Brain microvascular endothelial cell (primary cell): ENCODE measurements at regions not wholly inside any gene's neighbourhood (a gene's known extent, or its start where the extent isn't known, plus 50 kb on each side); places are given as distances from the start of the nearest gene placed in this dataset.

ENCODE experiments used
- DNase-seq: peaks from one replicate; pipeline ENCODE4 v3.0.0-alpha.2; 2020
- H3K27ac ChIP-seq: fragments of 250-450 bp; sonication (Bioruptor Pico); 2 replicates; pipeline ENCODE4 v1.5.1; 2020; ENCODE audit warnings: mild to moderate bottlenecking, moderate library complexity
- H3K27me3 ChIP-seq: fragments of 250-450 bp; sonication (Bioruptor Pico); replicated peaks from 2 replicates; pipeline ENCODE4 v1.5.1; 2020; ENCODE audit warnings: mild to moderate bottlenecking
- H3K36me3 ChIP-seq: fragments of 250-450 bp; sonication (Bioruptor Pico); replicated peaks from 2 replicates; pipeline ENCODE4 v1.5.1; 2020; ENCODE audit warnings: mild to moderate bottlenecking
- H3K4me3 ChIP-seq: 2 replicates; pipeline ENCODE4 v1.5.1; 2011; ENCODE audit warnings: low read depth, mild to moderate bottlenecking, control low read depth, low read length, moderate library complexity
- in situ Hi-C: cut with HindIII; loops from 2 replicates; pipeline ENCODE4 v1.10.0; 2017; ENCODE audit warnings: low sequenced_read_pairs, low pct_ligation_motif_present
- TF ChIP-seq, protein P1 (sequence below): IDR thresholded peaks from 2 replicates; pipeline ENCODE4 v1.5.1; 2011; ENCODE audit warnings: low read depth, mild to moderate bottlenecking, moderate library complexity, low read length, control low read depth, inconsistent platforms; ENCODE audit errors: missing control alignments

DNA sequence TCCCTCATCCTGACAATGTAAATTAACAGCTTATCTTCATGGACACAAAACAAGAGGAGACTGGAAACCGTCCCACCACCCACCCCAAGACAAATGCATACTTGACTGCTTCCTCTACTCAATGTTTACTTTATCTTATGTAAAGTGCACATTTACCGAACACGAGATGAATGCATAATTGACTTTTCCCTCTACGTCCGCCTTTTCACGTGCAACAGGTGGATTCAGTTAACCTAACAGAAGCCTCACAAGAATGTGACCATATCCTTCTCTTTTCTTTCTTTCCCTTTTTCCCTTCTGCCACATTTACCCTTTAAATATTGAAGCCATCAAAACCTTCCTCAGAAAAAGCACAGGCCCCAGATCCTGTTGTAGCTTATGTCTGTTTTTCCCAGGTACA, 468.0 kb downstream of the UQCRFS1 start:
- in situ Hi-C loops: no loop called here
- TF ChIP-seq, protein P1, sequence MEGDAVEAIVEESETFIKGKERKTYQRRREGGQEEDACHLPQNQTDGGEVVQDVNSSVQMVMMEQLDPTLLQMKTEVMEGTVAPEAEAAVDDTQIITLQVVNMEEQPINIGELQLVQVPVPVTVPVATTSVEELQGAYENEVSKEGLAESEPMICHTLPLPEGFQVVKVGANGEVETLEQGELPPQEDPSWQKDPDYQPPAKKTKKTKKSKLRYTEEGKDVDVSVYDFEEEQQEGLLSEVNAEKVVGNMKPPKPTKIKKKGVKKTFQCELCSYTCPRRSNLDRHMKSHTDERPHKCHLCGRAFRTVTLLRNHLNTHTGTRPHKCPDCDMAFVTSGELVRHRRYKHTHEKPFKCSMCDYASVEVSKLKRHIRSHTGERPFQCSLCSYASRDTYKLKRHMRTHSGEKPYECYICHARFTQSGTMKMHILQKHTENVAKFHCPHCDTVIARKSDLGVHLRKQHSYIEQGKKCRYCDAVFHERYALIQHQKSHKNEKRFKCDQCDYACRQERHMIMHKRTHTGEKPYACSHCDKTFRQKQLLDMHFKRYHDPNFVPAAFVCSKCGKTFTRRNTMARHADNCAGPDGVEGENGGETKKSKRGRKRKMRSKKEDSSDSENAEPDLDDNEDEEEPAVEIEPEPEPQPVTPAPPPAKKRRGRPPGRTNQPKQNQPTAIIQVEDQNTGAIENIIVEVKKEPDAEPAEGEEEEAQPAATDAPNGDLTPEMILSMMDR: no peak

DNA sequence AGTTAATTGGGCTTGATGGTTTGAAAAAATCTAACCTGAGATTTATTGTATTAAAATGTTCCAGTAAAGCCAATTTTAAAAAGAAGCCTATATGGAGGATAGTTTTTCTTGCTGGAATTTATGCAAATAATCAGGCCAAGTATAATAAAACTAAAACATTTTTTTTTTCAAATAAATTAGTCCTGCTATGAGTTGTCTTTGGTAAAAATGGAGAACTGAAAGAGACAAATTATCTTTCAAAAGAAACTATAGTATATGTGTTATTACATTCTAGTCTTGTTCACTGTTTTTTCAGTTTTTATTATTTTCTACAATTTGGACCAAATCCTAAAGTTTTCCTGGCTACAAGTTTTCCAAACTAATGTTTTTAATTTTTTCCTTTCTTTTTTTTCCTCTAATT, 468.9 kb downstream of the UQCRFS1 start:
- in situ Hi-C loops: no loop called here
- no peak for DNase-seq
- Histone ChIP-seq H3K27me3 (no peaks in the 10 kb centered on the region), H3K27ac (no peak overlapping the region), H3K36me3 (no peaks in the 10 kb centered on the region), H3K4me3 (no peak overlapping the region)
- TF ChIP-seq, protein P1: no peak

More for the DNA sequence above, 468.0 kb downstream of the UQCRFS1 start:
- no peaks in the 10 kb centered on the region for H3K27me3 ChIP-seq
- no peak overlapping the region for H3K4me3 ChIP-seq
- H3K27ac ChIP-seq: no peak overlapping the region
- no peak for DNase-seq
- no peaks in the 10 kb centered on the region for H3K36me3 ChIP-seq

GRCh38 chr19:28737021-28737895, 475.7 kb downstream of the UQCRFS1 start:
- Histone ChIP-seq H3K36me3 (no peaks in the 10 kb centered on the region), H3K27ac (no peak overlapping the region), H3K27me3 (no peaks in the 10 kb centered on the region), H3K4me3 (no peak overlapping the region)
- TF ChIP-seq, protein P1: peak; percentile 56
- in situ Hi-C loops: no loop called here
- DNase-seq: peak; percentile 24

DNA sequence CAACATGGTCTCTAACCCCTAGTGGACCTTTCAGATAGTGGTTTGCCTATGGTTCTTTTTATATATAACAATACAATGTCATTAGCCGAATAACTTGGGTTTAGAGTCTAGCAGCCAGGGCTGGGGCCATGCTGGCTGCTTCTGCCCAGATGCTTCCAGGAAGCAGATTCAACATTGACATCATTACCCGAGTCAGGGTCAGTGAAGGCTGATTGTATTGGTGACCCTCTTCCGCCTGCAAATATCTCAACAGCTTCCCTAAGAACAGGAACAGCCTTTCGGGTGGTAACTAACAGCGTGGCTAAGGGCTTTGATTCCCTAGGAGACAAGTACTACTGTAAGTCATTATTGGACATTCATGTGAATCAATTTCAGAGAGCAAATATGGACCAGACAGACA, 476.4 kb downstream of the UQCRFS1 start:
- H3K4me3 ChIP-seq: no peak overlapping the region
- H3K27ac ChIP-seq: no peak overlapping the region
- no peak for DNase-seq
- TF ChIP-seq, protein P1: no peak
- H3K36me3 ChIP-seq: no peaks in the 10 kb centered on the region
- H3K27me3 ChIP-seq: no peaks in the 10 kb centered on the region
- in situ Hi-C loops: no loop called here

DNA sequence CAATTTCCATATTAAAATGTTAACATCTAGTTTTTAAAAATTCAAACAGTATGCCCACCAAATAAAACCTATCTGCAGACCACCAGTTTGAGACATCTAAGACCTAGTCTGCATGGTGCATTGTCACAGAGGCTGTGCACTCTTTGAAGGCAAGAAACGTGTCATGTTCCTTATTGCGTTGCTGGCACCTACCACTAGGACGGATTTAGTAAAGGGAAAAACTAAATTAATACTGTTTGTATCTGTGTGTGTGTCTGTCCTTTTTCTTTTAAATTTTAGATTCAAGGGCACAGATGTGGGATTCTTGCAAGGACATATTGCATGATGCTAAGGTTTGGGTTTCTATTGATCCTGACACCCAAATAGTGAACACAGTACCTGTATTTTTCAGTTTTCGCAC, 481.4 kb downstream of the UQCRFS1 start:
- Histone ChIP-seq H3K27me3 (no peaks in the 10 kb centered on the region), H3K36me3 (no peaks in the 10 kb centered on the region), H3K4me3 (no peak overlapping the region), H3K27ac (no peak overlapping the region)
- no peak for DNase-seq
- in situ Hi-C loops: no loop called here
- TF ChIP-seq, protein P1: no peak
